K562 (cell line): ENCODE measurements at regions not wholly inside any gene's neighbourhood (a gene's known extent, or its start where the extent isn't known, plus 50 kb on each side); places are given as distances from the start of the nearest gene placed in this dataset.

ENCODE experiments used
- ATAC-seq: fragments of 200-7000 bp; cut with Tn5 transposase; 3 replicates; pipeline ENCODE4 v1.9.1; 2020; ENCODE audit warnings: moderate library complexity
- BruUV-seq: library from RNA; stranded (reverse); fragments of 400-500 nt; replicated peaks from 2 replicates; lab custom pipeline; 2021; lab: Mats Ljungman, UMichigan
- CTCF ChIA-PET: fragments of 300-600 bp; formaldehyde crosslinking; extraction: SDS; loops from one replicate; lab custom pipeline; 2021; ENCODE audit warnings: low intra/inter-chr PET ratio; lab: Yijun Ruan, JAX
- POLR2A ChIA-PET: fragments of 300-600, 350-650 bp; sonication (Branson Sonifier 250); formaldehyde crosslinking; extraction: SDS; loops from one replicate; lab custom pipeline; 2021; ENCODE audit warnings: antibody characterized with exemption, inconsistent platforms; lab: Yijun Ruan, JAX
- DNase-seq, 4 experiments: peaks; one replicate each; pipeline versions ENCODE4 v3.0.0 to v3.0.0-alpha.2; 2011 to 2018; ENCODE audit warnings: low spot score in 3 of 4, mixed read lengths in 3 of 4; ENCODE audit errors: extremely low read depth in 1 of 4
- FAIRE-seq: peaks from 2 replicates; lab custom pipeline; 2011; peaks lifted over from hg19 to GRCh38; lab: Jason Lieb, UNC
- H2AFZ ChIP-seq: 2 replicates; pipeline ENCODE4 v1.6.0; 2011; ENCODE audit warnings: low read depth, low read length, control low read depth, inconsistent platforms
- H3K27ac ChIP-seq: fragments of 200-600 bp; 3 replicates; pipeline ENCODE4 v1.8.0; 2011; ENCODE audit warnings: low read depth, mild to moderate bottlenecking, control low read depth, inconsistent platforms, low read length, moderate library complexity, mixed read lengths; ENCODE audit errors: extremely low read depth
- H3K27me3 ChIP-seq, 2 experiments: fragments of 300-600 bp in 1 of 2; 2 replicates in 1 of 2; 3 replicates in 1 of 2; pipeline versions ENCODE4 v1.6.0 to v1.8.0; 2011; ENCODE audit warnings: inconsistent platforms in 2 of 2, low read length in 2 of 2, mild to moderate bottlenecking in 1 of 2, mixed read lengths in 1 of 2, moderate library complexity in 1 of 2; ENCODE audit not compliant: control insufficient read depth in 2 of 2, insufficient read depth in 2 of 2
- H3K36me3 ChIP-seq: fragments of 300-600 bp; 3 replicates; pipeline ENCODE4 v1.8.0; 2011; ENCODE audit warnings: mild to moderate bottlenecking, low read length, inconsistent platforms; ENCODE audit not compliant: control insufficient read depth, insufficient read depth
- H3K4me1 ChIP-seq, 2 experiments: fragments of 200-600 bp in 1 of 2; replicated peaks in 1 of 2; 2 replicates in 1 of 2; 3 replicates in 1 of 2; pipeline versions ENCODE4 v1.5.1 to v1.8.0; 2011; ENCODE audit warnings: inconsistent platforms in 2 of 2, low read length in 2 of 2, mild to moderate bottlenecking in 1 of 2, mixed read lengths in 1 of 2, moderate library complexity in 1 of 2; ENCODE audit not compliant: control insufficient read depth in 2 of 2, insufficient read depth in 2 of 2
- H3K4me2 ChIP-seq: 2 replicates; pipeline ENCODE4 v1.6.1; 2011; ENCODE audit warnings: low read length, control low read depth, inconsistent platforms, mixed read lengths; ENCODE audit not compliant: insufficient read depth
- H3K4me3 ChIP-seq: fragments of 200-600 bp; sonication (generic), shearing (Covaris generic); 2 replicates; pipeline ENCODE4 v1.5.1; 2016; ENCODE audit warnings: control low read depth, inconsistent platforms
- H3K79me2 ChIP-seq: fragments of 200-600 bp; 3 replicates; pipeline ENCODE4 v1.8.0; 2011; ENCODE audit warnings: low read length, inconsistent platforms; ENCODE audit not compliant: control insufficient read depth, insufficient read depth
- H3K9ac ChIP-seq, 2 experiments: 2 replicates each; pipeline versions ENCODE4 v1.6.0 to v1.6.1; 2011; ENCODE audit warnings: low read depth in 2 of 2, low read length in 2 of 2, control low read depth in 1 of 2, inconsistent platforms in 1 of 2, mild to moderate bottlenecking in 1 of 2, mixed read lengths in 1 of 2; ENCODE audit not compliant: insufficient read depth in 1 of 2
- H3K9me1 ChIP-seq: one replicate; pipeline ENCODE4 v1.6.0; 2011; ENCODE audit warnings: inconsistent platforms, mild to moderate bottlenecking, low read length, moderate library complexity; ENCODE audit not compliant: control insufficient read depth, insufficient read depth
- H3K9me3 ChIP-seq: replicated peaks from 2 replicates; pipeline ENCODE4 v1.5.1; 2011; ENCODE audit warnings: low read depth, low read length, inconsistent platforms; ENCODE audit not compliant: control insufficient read depth, insufficient read depth
- H4K20me1 ChIP-seq: replicated peaks from 2 replicates; pipeline ENCODE4 v1.6.1; 2011; ENCODE audit warnings: low read length, inconsistent platforms, mixed read lengths; ENCODE audit not compliant: control insufficient read depth, insufficient read depth
- BCLAF1 ChIP-seq, 2 experiments: fragments of 450-650 bp in 1 of 2; IDR thresholded peaks; 2 replicates each; pipeline ENCODE4 v1.6.1; 2011 to 2017; ENCODE audit warnings: low read depth in 2 of 2, antibody characterized with exemption in 1 of 2, borderline replicate concordance in 1 of 2, low read length in 1 of 2, mild to moderate bottlenecking in 1 of 2, mixed read lengths in 1 of 2; ENCODE audit not compliant: control insufficient read depth in 1 of 2
- CCNT2 ChIP-seq: IDR thresholded peaks from 2 replicates; pipeline ENCODE4 v1.6.1; 2011; ENCODE audit warnings: borderline replicate concordance, low read depth, mild to moderate bottlenecking, moderate library complexity, mixed read lengths, low read length; ENCODE audit not compliant: insufficient read length; ENCODE audit errors: extremely low read depth
- L3MBTL2 ChIP-seq: fragments of 450-650 bp; IDR thresholded peaks from 2 replicates; pipeline ENCODE4 v1.6.1; 2016; ENCODE audit warnings: mild to moderate bottlenecking, moderate library complexity
- PRMT5 ChIP-seq: sonication (generic); formaldehyde crosslinking; IDR thresholded peaks from 2 replicates; pipeline ENCODE4 v1.5.0; 2020; ENCODE audit warnings: missing genetic modification reagents
- RFX5 ChIP-seq: IDR thresholded peaks from 2 replicates; pipeline ENCODE4 v1.6.1; 2011; ENCODE audit warnings: low read depth, mild to moderate bottlenecking, improper control_type of control experiment, low read length
- RUNX1 ChIP-seq: sonication (generic); IDR thresholded peaks from 2 replicates; pipeline ENCODE4 v1.6.1; 2016; ENCODE audit warnings: antibody characterized with exemption, low read depth
- XRCC4 ChIP-seq: IDR thresholded peaks from one replicate; pipeline ENCODE4 v1.6.1; 2011; ENCODE audit not compliant: insufficient read depth, insufficient read length; ENCODE audit errors: extremely low read depth
- ZBTB40 ChIP-seq, 2 experiments: fragments of 450-650 bp in 1 of 2; sonication (generic) in 1 of 2; formaldehyde crosslinking in 1 of 2; IDR thresholded peaks; 2 replicates each; pipeline versions ENCODE4 v1.7.1 to v1.9.0; 2016 to 2022; ENCODE audit warnings: inconsistent platforms in 1 of 2, mild to moderate bottlenecking in 1 of 2, missing genetic modification reagents in 1 of 2
- ZNF23 ChIP-seq: fragments of 250-450 bp; sonication (Bioruptor Pico); IDR thresholded peaks from 2 replicates; pipeline ENCODE4 v1.4.0; 2020; ENCODE audit warnings: mild to moderate bottlenecking
- WGBS: fragments of 100-300 bp; shearing (Covaris generic); methylation state at CpG from one replicate; pipeline ENCODE4 v1.1.6; 2016; ENCODE audit warnings: low coverage, mixed read lengths; ENCODE audit not compliant: insufficient coverage; ENCODE audit errors: missing lambda C conversion rate; 5-methylcytosine and 5-hydroxymethylcytosine counted together
- in situ Hi-C: fragments of 300-500 bp; cut with MboI; formaldehyde crosslinking; loops from 4 replicates; pipeline ENCODE4 v1.15.0; 2018; ENCODE audit warnings: inconsistent platforms, mixed read lengths
- intact Hi-C: fragments of 100-400 bp; cut with micrococcal nuclease; formaldehyde crosslinking; loops from 2 replicates; pipeline ENCODE4 v1.14.2; 2022

GRCh38 chr20:52791091-52791490 is 181.1 kb upstream of the TSHZ2 start (continued):
- TF ChIP-seq ZBTB40 (IDR thresholded peaks at IDR 0.05): no peak
- TF ChIP-seq ZBTB40 (CRISPR knock-in tag; IDR thresholded peaks at IDR 0.05): no peak

GRCh38 chr20:52789716-52790115 is 182.4 kb upstream of the TSHZ2 start:
- Histone ChIP-seq H4K20me1 (no peaks in the 10 kb centered on the region), H3K36me3 (no peaks in the 10 kb centered on the region), H3K9ac (no peak overlapping the region), H3K79me2 (no peaks in the 10 kb centered on the region), H2AFZ (no peak overlapping the region), H3K4me2 (no peak overlapping the region), H3K4me3 (no peak overlapping the region), H3K27me3 (no peaks in the 10 kb centered on the region; a peak in 1 of 5 replicates), H3K4me1 (no peaks in the 10 kb centered on the region), H3K9me3 (no peaks in the 10 kb centered on the region), H3K27ac (no peak overlapping the region), H3K9me1 (no peaks in the 10 kb centered on the region)
- ChIA-PET POLR2A (no interaction called here), CTCF (no interaction called here)
- FAIRE-seq (no peak), DNase-seq (no peak), ATAC-seq (no peak)
- WGBS: 0% methylated on average over 2 of the region's 2 CpGs
- in situ Hi-C loops: no loop called here
- intact Hi-C loops: no loop called here
- BruUV-seq: no TSS peak
- TF ChIP-seq BCLAF1 (IDR thresholded peaks at IDR 0.05; ENCODE audit: borderline replicate concordance in 1 of 2, control insufficient read depth in 1 of 2, low read depth in 2 of 2, low read length in 1 of 2): no peak
- TF ChIP-seq L3MBTL2: no peak
- no peak for TF ChIP-seq RUNX1
- TF ChIP-seq RFX5: no peak
- no peak for TF ChIP-seq XRCC4
- TF ChIP-seq PRMT5 (CRISPR knock-in tag): no peak
- TF ChIP-seq ZNF23 (CRISPR knock-in tag): no peak
- no peak for TF ChIP-seq CCNT2
